ENCODE measurements at regions not wholly inside any gene's neighbourhood (a gene's known extent, or its start where the extent isn't known, plus 50 kb on each side); places are given as distances from the start of the nearest gene placed in this dataset.

DNA sequence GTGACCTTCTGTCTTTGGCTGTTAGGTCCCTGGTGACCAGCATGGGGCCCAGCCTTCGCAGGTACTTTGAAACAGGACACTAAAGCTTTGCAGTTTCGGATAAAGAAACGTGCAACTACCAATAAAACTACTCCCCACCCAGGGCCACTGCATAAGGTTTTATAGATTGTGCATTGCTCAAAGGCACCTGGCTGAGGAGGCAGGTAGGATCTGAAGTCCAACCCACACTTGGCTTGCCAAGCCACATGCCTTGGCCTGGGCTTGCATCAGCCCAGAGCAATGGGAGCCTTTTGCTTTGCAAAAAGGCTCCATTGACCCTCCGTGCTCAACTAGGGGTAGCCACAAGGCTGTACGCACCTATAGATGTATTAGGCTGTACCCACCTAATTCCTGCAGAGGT, 84.4 kb upstream of the SYT6 start:
- Histone ChIP-seq H3K36me3 (no peaks in the 10 kb centered on the region), H3K4me1 (no peaks in the 10 kb centered on the region), H3K27ac (no peak overlapping the region), H3K27me3 (no peaks in the 10 kb centered on the region), H3K4me3 (no peak overlapping the region), H3K9me3 (no peaks in the 10 kb centered on the region)
- ATAC-seq (no peak), FAIRE-seq (no peak), DNase-seq (no peak)
- TF ChIP-seq, protein P1, sequence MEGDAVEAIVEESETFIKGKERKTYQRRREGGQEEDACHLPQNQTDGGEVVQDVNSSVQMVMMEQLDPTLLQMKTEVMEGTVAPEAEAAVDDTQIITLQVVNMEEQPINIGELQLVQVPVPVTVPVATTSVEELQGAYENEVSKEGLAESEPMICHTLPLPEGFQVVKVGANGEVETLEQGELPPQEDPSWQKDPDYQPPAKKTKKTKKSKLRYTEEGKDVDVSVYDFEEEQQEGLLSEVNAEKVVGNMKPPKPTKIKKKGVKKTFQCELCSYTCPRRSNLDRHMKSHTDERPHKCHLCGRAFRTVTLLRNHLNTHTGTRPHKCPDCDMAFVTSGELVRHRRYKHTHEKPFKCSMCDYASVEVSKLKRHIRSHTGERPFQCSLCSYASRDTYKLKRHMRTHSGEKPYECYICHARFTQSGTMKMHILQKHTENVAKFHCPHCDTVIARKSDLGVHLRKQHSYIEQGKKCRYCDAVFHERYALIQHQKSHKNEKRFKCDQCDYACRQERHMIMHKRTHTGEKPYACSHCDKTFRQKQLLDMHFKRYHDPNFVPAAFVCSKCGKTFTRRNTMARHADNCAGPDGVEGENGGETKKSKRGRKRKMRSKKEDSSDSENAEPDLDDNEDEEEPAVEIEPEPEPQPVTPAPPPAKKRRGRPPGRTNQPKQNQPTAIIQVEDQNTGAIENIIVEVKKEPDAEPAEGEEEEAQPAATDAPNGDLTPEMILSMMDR (IDR thresholded peaks at IDR 0.05): no peak
- intact Hi-C loops (cut with DNase I): no loop called here
- 63 to 83% methylated on average over 5 of the region's 5 CpGs for WGBS, 2 donors

- H3K36me3 ChIP-seq: no peaks in the 10 kb centered on the region
- intact Hi-C loops (cut with DNase I): no loop called here
- WGBS, 2 donors: 72 to 75% methylated on average over 7 of the region's 7 CpGs
- H3K27ac ChIP-seq: no peak overlapping the region
- no peak for FAIRE-seq
- H3K4me3 ChIP-seq: no peak overlapping the region
- no peak for ATAC-seq
- TF ChIP-seq, protein P1 (IDR thresholded peaks at IDR 0.05): no peak
- H3K27me3 ChIP-seq: no peaks in the 10 kb centered on the region
- H3K4me1 ChIP-seq: no peaks in the 10 kb centered on the region
- no peaks in the 10 kb centered on the region for H3K9me3 ChIP-seq
- DNase-seq: no peak
These were observed 82.8 kb upstream of the SYT6 start for GRCh38 chr1:114236517-114236916.

DNA sequence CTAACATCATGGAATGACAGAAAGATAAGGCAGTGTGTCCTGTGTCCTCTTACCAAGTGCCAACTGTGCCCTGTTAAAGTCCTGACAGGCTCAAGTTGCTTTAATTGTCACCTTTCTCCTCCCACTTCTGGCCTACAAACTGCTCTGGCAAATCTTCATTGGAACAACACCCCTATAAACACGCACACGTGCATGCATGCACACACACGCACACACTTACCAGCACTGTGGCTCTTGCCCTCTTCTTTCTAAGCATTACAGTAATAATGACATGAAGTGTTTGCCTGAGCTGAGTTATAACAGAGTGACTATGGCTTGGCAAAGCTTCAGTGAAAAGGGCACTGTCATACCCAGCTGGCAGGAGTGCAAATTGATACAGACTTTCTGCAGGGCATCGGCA, 82.3 kb upstream of the SYT6 start:
- no peaks in the 10 kb centered on the region for H3K9me3 ChIP-seq
- TF ChIP-seq, protein P1 (IDR thresholded peaks at IDR 0.05): no peak
- no peak overlapping the region for H3K4me3 ChIP-seq
- H3K27me3 ChIP-seq: no peaks in the 10 kb centered on the region
- no peaks in the 10 kb centered on the region for H3K4me1 ChIP-seq
- H3K36me3 ChIP-seq: no peaks in the 10 kb centered on the region
- FAIRE-seq: no peak
- WGBS, 2 donors: 24 to 29% methylated on average over 4 of the region's 4 CpGs
- H3K27ac ChIP-seq: no peak overlapping the region
- ATAC-seq: peak in 2 of 4 donors; percentile 39 to 54
- DNase-seq: no peak
- intact Hi-C loops (cut with DNase I): no loop called here

- no peak for ATAC-seq
- TF ChIP-seq, protein P1 (IDR thresholded peaks at IDR 0.05): no peak
- no peak overlapping the region for H3K4me3 ChIP-seq
- H3K27ac ChIP-seq: no peak overlapping the region
- H3K36me3 ChIP-seq: no peaks in the 10 kb centered on the region
- H3K9me3 ChIP-seq: no peaks in the 10 kb centered on the region
- no peaks in the 10 kb centered on the region for H3K4me1 ChIP-seq
- DNase-seq: no peak
- no peak for FAIRE-seq
- intact Hi-C loops (cut with DNase I): no loop called here
- 51 to 61% methylated on average over 3 of the region's 3 CpGs for WGBS, 2 donors
- H3K27me3 ChIP-seq: no peaks in the 10 kb centered on the region
These were observed 81.6 kb upstream of the SYT6 start for GRCh38 chr1:114235281-114235680.

DNA sequence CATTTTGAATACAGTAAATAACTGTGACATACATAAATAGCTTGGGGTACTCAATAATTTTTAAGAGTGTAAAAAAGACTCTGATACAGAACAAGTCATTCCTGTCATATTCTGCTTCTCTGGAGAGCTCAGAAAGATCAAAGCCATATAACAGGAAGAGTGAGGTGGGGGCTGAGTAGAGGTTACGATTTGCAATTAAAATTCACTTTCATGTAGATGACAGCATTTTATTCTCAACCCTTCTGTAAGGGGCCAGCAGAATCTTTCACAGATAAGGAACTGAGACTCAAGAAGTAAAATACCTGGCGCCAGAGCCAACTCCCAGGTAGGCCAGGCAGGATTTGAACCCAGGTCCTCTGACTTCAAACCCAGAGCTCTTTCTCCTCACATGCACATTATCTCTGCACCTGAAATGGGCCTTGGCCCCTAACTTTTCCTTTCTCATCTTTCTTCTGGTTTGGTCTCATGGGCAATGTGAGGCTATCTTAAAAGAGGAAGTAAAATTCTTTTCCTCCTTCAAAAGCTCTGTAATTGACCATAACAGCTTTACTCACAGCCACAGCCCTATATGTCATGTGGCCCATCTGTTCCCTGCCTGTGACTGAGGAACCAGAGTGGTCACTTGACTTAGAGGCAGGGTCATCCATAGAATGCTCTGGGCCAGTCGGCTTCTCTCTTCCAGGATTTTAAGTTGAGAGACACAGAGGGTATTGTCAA, 80.9 kb upstream of the SYT6 start:
- no peak overlapping the region for H3K27ac ChIP-seq
- WGBS, 2 donors: 75 to 88% methylated on average over 3 of the region's 3 CpGs
- H3K27me3 ChIP-seq: no peaks in the 10 kb centered on the region
- no peaks in the 10 kb centered on the region for H3K9me3 ChIP-seq
- H3K36me3 ChIP-seq: no peaks in the 10 kb centered on the region
- no peaks in the 10 kb centered on the region for H3K4me1 ChIP-seq
- TF ChIP-seq, protein P1 (IDR thresholded peaks at IDR 0.05): no peak
- ATAC-seq (peak in 2 of 4 donors; percentile 30 to 77), DNase-seq (no peak), FAIRE-seq (no peak)
- intact Hi-C loops (cut with DNase I): no loop called here
- no peak overlapping the region for H3K4me3 ChIP-seq
